CD4-positive, alpha-beta T cell (primary cell): ENCODE measurements at regions not wholly inside any gene's neighbourhood (a gene's known extent, or its start where the extent isn't known, plus 50 kb on each side); places are given as distances from the start of the nearest gene placed in this dataset.

Experiments used
- ATAC-seq: fragments of 200-7000 bp; cut with Tn5 transposase; one replicate; pipeline ENCODE4 v1.10.0; 2022; ENCODE audit warnings: mild to moderate bottlenecking; ENCODE audit not compliant: poor library complexity
- CTCF ChIA-PET: fragments of 350-600 bp; sonication (Branson Sonifier 250); formaldehyde crosslinking; loops from one replicate; lab custom pipeline; 2021; ENCODE audit warnings: antibody characterized with exemption, inconsistent platforms; lab: Charles Lee
- POLR2A ChIA-PET: fragments of 350-600 bp; sonication (Branson Sonifier 250); formaldehyde crosslinking; loops from one replicate; lab custom pipeline; 2021; ENCODE audit warnings: antibody characterized with exemption, inconsistent platforms; lab: Charles Lee
- DNase-seq, 14 experiments: peaks; one replicate each; pipeline ENCODE4 v3.0.0-alpha.2; 2013 to 2020; ENCODE audit warnings: mixed read lengths in 2 of 14
- H3K27ac ChIP-seq, 2 donors: one replicate each; pipeline versions ENCODE4 v1.5.1 to v1.7.0; 2013; ENCODE audit warnings: low read length in 2 of 2, low read depth in 1 of 2, mild to moderate bottlenecking in 1 of 2
- H3K27me3 ChIP-seq, 2 experiments: 1 replicate in 1 of 2; 2 replicates in 1 of 2; pipeline versions ENCODE4 v1.6.1 to v1.7.0; 2013; ENCODE audit warnings: low read length in 2 of 2, control low read depth in 1 of 2, mild to moderate bottlenecking in 1 of 2, moderate library complexity in 1 of 2; ENCODE audit not compliant: insufficient read depth in 2 of 2, control insufficient read depth in 1 of 2
- H3K36me3 ChIP-seq: one replicate; pipeline ENCODE4 v1.6.1; 2013; ENCODE audit warnings: low read length, control low read depth; ENCODE audit not compliant: insufficient read depth
- H3K4me1 ChIP-seq: one replicate; pipeline ENCODE4 v1.6.1; 2013; ENCODE audit warnings: low read length, control low read depth; ENCODE audit not compliant: insufficient read depth
- H3K4me3 ChIP-seq: one replicate; pipeline ENCODE4 v1.5.1; 2013; ENCODE audit warnings: mild to moderate bottlenecking, low read length, moderate library complexity
- H3K9me3 ChIP-seq, 2 experiments: 1 replicate in 1 of 2; 2 replicates in 1 of 2; pipeline versions ENCODE4 v1.6.1 to v1.7.0; 2013; ENCODE audit warnings: low read length in 2 of 2, mild to moderate bottlenecking in 2 of 2, control low read depth in 1 of 2, moderate library complexity in 1 of 2; ENCODE audit not compliant: control insufficient read depth in 1 of 2, insufficient read depth in 1 of 2
- H3K27ac Mint-ChIP-seq: one replicate; pipeline ENCODE4 v1.8.0; 2020; ENCODE audit warnings: mixed read lengths
- H3K27me3 Mint-ChIP-seq: one replicate; pipeline ENCODE4 v1.8.0; 2021; ENCODE audit warnings: mixed read lengths
- H3K36me3 Mint-ChIP-seq: one replicate; pipeline ENCODE4 v1.8.0; 2021; ENCODE audit warnings: low read depth, mixed read lengths
- H3K4me1 Mint-ChIP-seq: one replicate; pipeline ENCODE4 v1.8.0; 2021; ENCODE audit warnings: low read depth, mixed read lengths
- H3K4me3 Mint-ChIP-seq: one replicate; pipeline ENCODE4 v1.8.0; 2020; ENCODE audit warnings: mild to moderate bottlenecking, mixed read lengths
- H3K9me3 Mint-ChIP-seq: one replicate; pipeline ENCODE4 v1.8.0; 2020; ENCODE audit warnings: mixed read lengths
- CTCF ChIP-seq: fragments of 200-600 bp; IDR thresholded peaks from one replicate; pipeline ENCODE4 v1.8.0; 2022; ENCODE audit warnings: antibody characterized with exemption, mild to moderate bottlenecking
- intact Hi-C, 2 experiments: fragments of 100-400 bp; cut with DNase I in 1 of 2; cut with micrococcal nuclease in 1 of 2; formaldehyde crosslinking; loops; one replicate each; pipeline versions ENCODE4 v1.15.1 to v1.9.0; 2023 to 2025; cut with DNase I, micrococcal nuclease

GRCh38 chr2:217004656-217005055 is 144.8 kb upstream of the TNP1 start:
- no peaks in the 10 kb centered on the region for H3K4me1 Mint-ChIP-seq
- Histone ChIP-seq H3K9me3 (no peaks in the 10 kb centered on the region), H3K4me1 (no peaks in the 10 kb centered on the region), H3K27me3 (no peaks in the 10 kb centered on the region), H3K4me3 (no peak overlapping the region), H3K36me3 (no peaks in the 10 kb centered on the region), H3K27ac (no peak overlapping the region)
- intact Hi-C loops = no loop called here
- no peaks in the 10 kb centered on the region for H3K9me3 Mint-ChIP-seq
- H3K27ac Mint-ChIP-seq = no peak overlapping the region
- TF ChIP-seq CTCF = no peak
- no peak for DNase-seq
- ATAC-seq = no peak
- peaks cover 9% of the 10 kb centered on the region for H3K27me3 Mint-ChIP-seq
- H3K36me3 Mint-ChIP-seq = no peaks in the 10 kb centered on the region
- H3K4me3 Mint-ChIP-seq = no peak overlapping the region
- ChIA-PET POLR2A (no interaction called here), CTCF (no interaction called here)

GRCh38 chr2:217001740-217002139 is 141.9 kb upstream of the TNP1 start:
- no peak for DNase-seq
- no peaks in the 10 kb centered on the region for H3K27me3 Mint-ChIP-seq
- Histone ChIP-seq H3K27me3 (no peaks in the 10 kb centered on the region), H3K36me3 (no peaks in the 10 kb centered on the region), H3K4me3 (no peak overlapping the region), H3K27ac (no peak overlapping the region), H3K9me3 (no peaks in the 10 kb centered on the region), H3K4me1 (no peaks in the 10 kb centered on the region)
- H3K27ac Mint-ChIP-seq = no peak overlapping the region
- no peak overlapping the region for H3K4me3 Mint-ChIP-seq
- intact Hi-C loops = no loop called here
- no peaks in the 10 kb centered on the region for H3K4me1 Mint-ChIP-seq
- TF ChIP-seq CTCF = no peak
- CTCF ChIA-PET = no interaction called here
- no peak for ATAC-seq
- POLR2A ChIA-PET = no interaction called here
- H3K9me3 Mint-ChIP-seq = no peaks in the 10 kb centered on the region
- H3K36me3 Mint-ChIP-seq = no peaks in the 10 kb centered on the region

GRCh38 chr2:217000406-217000805 is 140.5 kb upstream of the TNP1 start:
- no peaks in the 10 kb centered on the region for H3K9me3 ChIP-seq
- H3K4me1 Mint-ChIP-seq = no peaks in the 10 kb centered on the region
- H3K36me3 Mint-ChIP-seq = no peaks in the 10 kb centered on the region
- ChIA-PET CTCF (interaction anchor here (0.5 kb wide), 1 partner anchor 668 kb away, joined by 3 read pairs; no protein-coding TSS in a partner anchor), POLR2A (no interaction called here)
- H3K9me3 Mint-ChIP-seq = no peaks in the 10 kb centered on the region
- no peaks in the 10 kb centered on the region for H3K4me1 ChIP-seq
- no peak overlapping the region for H3K4me3 Mint-ChIP-seq
- no peaks in the 10 kb centered on the region for H3K27me3 Mint-ChIP-seq
- TF ChIP-seq CTCF = no peak
- intact Hi-C loops = no loop called here
- H3K27ac ChIP-seq = no peak overlapping the region
- no peak for DNase-seq
- no peaks in the 10 kb centered on the region for H3K27me3 ChIP-seq
- H3K27ac Mint-ChIP-seq = no peak overlapping the region
- no peak for ATAC-seq
- no peak overlapping the region for H3K4me3 ChIP-seq
- no peaks in the 10 kb centered on the region for H3K36me3 ChIP-seq
